ENCODE measurements at regions not wholly inside any gene's neighbourhood (a gene's known extent, or its start where the extent isn't known, plus 50 kb on each side); places are given as distances from the start of the nearest gene placed in this dataset.
"Not testable (repeated sequence)": the region's sequence is repeated elsewhere in the genome, so short reads cannot be mapped to it uniquely, and the experiment has no call there.

GRCh38 chr2:111251711-111252110 lies 131.0 kb downstream of the BCL2L11 start:
- no peak for DNase-seq (ENCODE audit: low spot score)

- DNase-seq (ENCODE audit: low spot score): no peak
Observed at GRCh38 chr2:111252436-111252835, 131.7 kb downstream of the BCL2L11 start.

- not testable (repeated sequence) for DNase-seq (ENCODE audit: low spot score)
Observed at GRCh38 chr2:111254916-111255315, 134.2 kb downstream of the BCL2L11 start.

DNA sequence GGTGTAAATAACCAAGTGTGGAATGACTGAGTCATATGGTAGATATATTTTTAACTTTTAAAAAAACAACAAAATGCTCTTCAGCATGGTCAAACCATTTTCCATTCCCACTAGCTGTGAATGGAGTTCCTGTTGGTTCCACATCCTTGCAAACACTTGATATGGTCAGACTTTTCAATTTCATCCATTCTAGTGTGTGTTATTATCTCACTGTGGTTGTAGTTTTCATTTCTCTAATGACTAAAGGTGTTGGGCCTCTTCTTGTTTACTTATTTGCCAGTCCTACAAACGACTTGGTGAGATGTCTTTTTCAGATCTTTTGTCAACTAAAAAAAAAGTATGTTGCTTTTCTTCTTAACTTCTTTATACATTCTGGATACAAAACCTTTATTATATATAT lies 135.9 kb downstream of the BCL2L11 start:
- DNase-seq (ENCODE audit: low spot score): not testable (repeated sequence)

- DNase-seq (ENCODE audit: low spot score): not testable (repeated sequence)
Observed at GRCh38 chr2:111257607-111258006, 136.9 kb downstream of the BCL2L11 start.

DNA sequence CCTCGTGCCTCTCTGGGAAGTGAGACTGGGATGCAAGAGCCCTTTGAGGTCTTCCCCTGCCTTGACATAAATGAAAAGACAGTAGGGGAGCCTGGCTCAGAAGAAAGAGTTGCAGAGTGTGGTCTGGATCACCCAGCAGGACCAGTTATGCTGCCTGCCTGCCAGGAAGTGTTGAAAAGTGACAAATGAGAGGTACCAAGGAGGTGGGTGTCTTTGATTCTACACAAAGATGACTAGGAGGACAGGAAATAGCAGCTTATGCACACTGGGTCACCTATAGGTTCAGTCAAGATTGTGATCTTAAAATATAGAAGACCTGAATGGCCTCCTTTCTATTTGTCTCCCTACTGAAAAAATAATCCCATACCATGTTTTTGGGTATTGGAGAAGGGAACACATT lies 137.6 kb downstream of the BCL2L11 start:
- DNase-seq (ENCODE audit: low spot score): not testable (repeated sequence)

GRCh38 chr2:111262627-111263379 lies 142.1 kb downstream of the BCL2L11 start:
- DNase-seq (ENCODE audit: low spot score): not testable (repeated sequence)

DNA sequence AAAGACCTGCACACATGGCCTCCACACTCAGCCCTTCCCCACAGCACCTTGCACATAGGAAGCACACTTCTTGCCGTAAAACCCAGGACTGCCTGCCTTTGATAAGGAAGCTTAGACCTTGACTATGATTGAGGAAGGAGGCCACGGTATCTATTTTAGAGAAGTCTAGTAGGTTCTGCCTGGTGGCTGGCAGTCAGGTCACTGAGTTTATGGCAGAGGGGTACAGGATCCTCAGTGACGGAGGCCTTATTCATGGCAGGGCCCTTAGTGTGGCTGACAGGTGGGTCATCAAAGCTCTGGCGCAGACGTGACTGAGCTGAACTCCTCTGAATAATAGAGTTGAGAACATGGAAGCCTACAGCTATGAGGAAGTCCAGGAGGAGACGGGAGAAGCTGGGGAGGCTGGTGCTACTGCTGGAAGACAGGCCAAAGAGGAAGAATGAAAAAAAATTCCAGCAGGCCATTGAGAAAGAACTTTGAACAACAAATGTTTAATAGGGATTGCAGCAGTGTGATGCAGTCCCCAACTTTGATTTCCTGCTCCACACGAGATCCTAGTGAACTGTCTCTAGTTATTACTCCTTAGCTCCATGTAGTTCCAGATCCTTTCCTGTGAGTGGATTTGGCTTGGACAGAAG lies 142.8 kb downstream of the BCL2L11 start:
- DNase-seq (ENCODE audit: low spot score): not testable (repeated sequence)

GRCh38 chr2:111264956-111265355 lies 144.2 kb downstream of the BCL2L11 start:
- DNase-seq (ENCODE audit: low spot score): not testable (repeated sequence)

GRCh38 chr2:111266556-111266955 lies 145.8 kb downstream of the BCL2L11 start:
- not testable (repeated sequence) for DNase-seq (ENCODE audit: low spot score)

DNA sequence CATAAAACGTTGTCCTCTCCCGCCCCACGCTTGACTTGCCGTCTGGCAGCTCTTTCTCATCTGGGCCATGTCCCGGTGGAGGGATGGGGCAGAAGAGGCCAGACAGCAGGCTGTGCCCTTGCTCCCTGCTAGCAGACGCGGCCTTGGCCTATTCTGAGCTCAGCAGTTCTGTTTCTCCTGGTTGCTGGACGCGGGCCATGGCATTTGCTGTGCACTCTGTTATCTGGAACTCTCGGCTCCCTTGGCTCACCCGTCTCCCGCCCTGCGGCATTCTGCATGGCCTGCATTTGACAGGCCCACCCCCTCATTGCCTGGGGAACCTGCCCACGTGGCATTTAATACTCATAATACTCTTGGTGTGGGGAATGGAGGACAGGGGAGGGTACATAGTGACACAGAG lies 146.3 kb downstream of the BCL2L11 start:
- not testable (repeated sequence) for DNase-seq (ENCODE audit: low spot score)

- not testable (repeated sequence) for DNase-seq (ENCODE audit: low spot score)
Observed at GRCh38 chr2:111269761-111270323, 149.1 kb downstream of the BCL2L11 start.

DNA sequence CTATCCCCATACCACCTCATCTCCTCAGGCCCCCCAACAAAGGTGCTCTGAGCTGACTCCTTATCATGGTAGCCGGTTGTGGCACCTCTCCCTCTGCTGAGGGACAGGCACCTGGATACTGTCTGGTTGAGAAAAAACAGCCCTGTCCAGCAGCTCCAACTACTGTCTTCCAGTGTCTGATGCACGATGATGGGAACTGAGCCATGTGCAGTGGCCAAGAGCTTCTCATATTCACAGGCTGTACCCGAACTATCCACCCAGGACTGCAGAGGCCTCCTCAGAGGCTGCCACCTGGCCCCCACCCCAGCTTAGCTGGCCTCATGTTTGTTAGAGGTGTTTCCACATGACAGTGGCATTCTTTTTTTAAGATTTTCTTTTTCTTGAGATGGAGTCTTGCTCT lies 149.9 kb downstream of the BCL2L11 start:
- DNase-seq (ENCODE audit: low spot score): not testable (repeated sequence)

DNA sequence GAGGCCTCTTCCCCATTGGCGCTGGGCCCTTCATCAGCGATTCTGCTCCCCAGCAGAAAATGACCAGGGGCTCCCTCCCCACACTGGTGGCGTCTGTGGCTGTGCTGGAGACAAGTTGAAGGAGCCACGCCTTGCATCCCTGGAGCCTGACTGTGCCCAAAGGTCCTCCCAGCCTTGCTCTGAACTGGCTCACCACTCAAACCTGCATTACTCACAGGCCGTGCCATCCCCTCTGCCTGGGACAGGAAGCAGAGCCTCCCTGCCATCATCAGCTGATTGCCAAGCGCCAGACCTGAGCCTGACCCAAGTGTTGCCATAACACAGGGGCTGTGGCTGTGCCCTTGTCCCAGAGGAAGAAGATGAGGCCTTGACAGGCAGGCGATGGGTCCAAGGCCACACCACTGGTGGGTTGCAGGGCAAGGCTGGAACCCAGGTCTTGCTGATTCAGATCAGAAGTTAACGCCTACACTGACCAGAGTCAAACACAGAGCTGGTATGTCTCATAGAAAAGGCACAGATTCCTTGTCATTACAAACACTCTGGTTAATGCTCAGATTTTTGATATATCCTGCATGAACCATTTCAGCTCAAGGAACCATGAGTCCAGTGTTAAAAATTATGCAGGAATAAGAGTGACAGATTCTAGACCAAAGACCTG lies 151.1 kb downstream of the BCL2L11 start:
- DNase-seq (ENCODE audit: low spot score): not testable (repeated sequence)

DNA sequence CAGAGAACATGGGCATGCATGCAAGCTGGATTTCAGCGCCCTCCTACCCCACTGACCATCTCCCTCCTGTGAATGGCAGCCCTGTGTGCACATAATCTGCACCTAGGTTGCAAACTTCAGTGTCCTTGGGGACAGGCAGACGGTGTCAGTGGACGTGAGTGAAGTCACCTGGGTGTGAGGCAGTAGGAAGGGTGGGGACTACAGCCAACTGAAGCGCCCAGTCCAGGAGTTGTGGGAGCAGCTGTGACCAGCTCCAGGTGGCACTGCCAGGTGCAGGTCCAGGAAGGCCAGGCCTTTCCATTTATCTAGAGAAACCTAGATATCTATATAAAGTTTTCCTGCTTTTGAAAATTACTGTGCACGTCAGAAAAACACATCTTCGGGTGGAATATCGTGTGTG lies 152.3 kb downstream of the BCL2L11 start:
- not testable (repeated sequence) for DNase-seq (ENCODE audit: low spot score)

GRCh38 chr2:111275047-111275853 lies 154.5 kb downstream of the BCL2L11 start:
- not testable (repeated sequence) for DNase-seq (ENCODE audit: low spot score)

- DNase-seq (ENCODE audit: low spot score): not testable (repeated sequence)
Observed at GRCh38 chr2:111275854-111276171, 155.1 kb downstream of the BCL2L11 start.

DNA sequence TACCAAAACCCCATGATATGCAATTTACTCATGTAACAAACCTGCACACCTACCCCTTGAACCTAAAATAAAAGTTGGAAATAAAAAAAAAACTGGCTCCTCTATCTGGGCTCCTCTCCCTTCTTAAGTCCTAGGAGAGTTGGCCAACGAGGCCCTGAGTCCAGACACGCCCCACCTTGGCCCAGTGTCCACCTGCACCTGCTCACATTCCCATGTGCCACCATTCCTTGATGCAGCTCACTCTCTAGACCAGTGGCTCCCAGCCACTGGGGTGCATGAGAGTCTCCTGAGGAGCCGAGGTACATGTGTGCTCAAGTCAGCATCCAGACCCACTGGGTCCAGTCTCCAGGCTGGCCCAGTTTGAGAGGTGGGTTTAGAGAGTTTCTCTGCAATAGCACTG lies 157.4 kb downstream of the BCL2L11 start:
- DNase-seq (ENCODE audit: low spot score): not testable (repeated sequence)

- DNase-seq (ENCODE audit: low spot score): not testable (repeated sequence)
Observed at GRCh38 chr2:111280709-111281286, 160.1 kb downstream of the BCL2L11 start.

DNA sequence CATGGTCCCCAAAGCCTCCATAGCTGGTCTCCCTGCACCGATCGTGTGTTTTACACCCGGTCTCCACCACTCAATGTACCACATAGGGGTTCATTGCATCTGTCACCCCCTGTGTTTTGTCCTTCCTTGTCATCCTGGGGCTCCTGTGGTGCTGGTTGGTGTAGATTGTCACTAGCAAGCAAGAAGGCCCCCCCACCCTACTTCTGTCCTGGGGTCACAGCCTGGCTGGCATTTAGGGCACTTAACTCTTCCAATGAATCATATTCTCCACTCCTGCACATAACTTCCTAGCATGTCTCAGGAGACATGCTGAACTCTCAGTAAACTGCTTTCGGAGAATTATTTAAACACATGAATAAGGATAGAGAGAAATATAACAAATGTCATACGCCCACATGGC lies 161.4 kb downstream of the BCL2L11 start:
- not testable (repeated sequence) for DNase-seq (ENCODE audit: low spot score)
